ENCODE measurements at regions not wholly inside any gene's neighbourhood (a gene's known extent, or its start where the extent isn't known, plus 50 kb on each side); places are given as distances from the start of the nearest gene placed in this dataset.

DNA sequence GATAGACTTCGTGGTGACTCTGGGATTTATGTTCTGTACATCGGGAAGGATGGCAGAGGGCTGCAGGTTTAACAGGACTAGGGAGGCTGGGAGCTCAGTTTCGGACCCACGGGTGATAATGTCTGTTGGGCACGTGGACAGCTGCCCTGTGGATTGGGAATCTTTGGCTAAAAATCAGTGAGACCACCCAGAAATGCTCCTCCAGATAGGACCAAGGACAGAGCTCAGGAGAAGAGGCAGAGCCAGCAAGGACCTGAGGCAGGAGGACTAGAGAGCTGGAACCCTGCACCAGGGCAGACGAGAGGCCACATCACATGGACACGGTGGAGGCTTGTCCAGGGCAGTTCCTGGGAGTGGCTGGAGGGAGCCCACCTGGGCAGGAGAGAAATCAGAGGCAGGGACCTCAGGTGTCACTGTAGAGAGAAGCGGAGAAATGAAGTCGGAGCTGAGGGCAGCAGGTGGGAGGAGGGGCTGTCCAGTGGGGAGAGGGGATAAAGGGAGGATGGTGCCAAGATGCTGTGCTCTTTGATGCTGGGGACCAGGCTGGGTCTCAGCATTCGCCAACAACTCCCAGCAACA is 79.2 kb downstream of the CPZ start:
- intact Hi-C loops (cut with DNase I, micrococcal nuclease): no loop called here
- ATAC-seq (no peak), DNase-seq (no peak)

All from left colon (tissue), 2 donors.